ENCODE measurements at regions not wholly inside any gene's neighbourhood (a gene's known extent, or its start where the extent isn't known, plus 50 kb on each side); places are given as distances from the start of the nearest gene placed in this dataset.

- H3K4me3 ChIP-seq (ENCODE audit: low read length) = no peak overlapping the region
- H3K79me2 ChIP-seq (ENCODE audit: low read length) = no peaks in the 10 kb centered on the region
- peaks cover 44% of the 10 kb centered on the region for H3K27me3 ChIP-seq (ENCODE audit: low read depth, low read length)
Observed at GRCh38 chr18:2330764-2331163, 240.5 kb downstream of the METTL4 start.

GRCh38 chr18:2331491-2331890, 239.8 kb downstream of the METTL4 start:
- no peaks in the 10 kb centered on the region for H3K9me3 ChIP-seq (ENCODE audit: insufficient read depth, low read length)
- no peak for TF ChIP-seq CTCF (IDR thresholded peaks at IDR 0.05; ENCODE audit: low read depth, low read length)
- TF ChIP-seq EZH2phosphoT487 (IDR thresholded peaks at IDR 0.05; ENCODE audit: low read depth) = no peak
- peaks cover 45% of the 10 kb centered on the region for H3K27me3 ChIP-seq (ENCODE audit: low read depth, low read length)
- H3K79me2 ChIP-seq (ENCODE audit: low read length) = no peaks in the 10 kb centered on the region
- no peak overlapping the region for H3K27ac ChIP-seq (ENCODE audit: low read length)
- H3K9ac ChIP-seq (ENCODE audit: low read length) = no peak overlapping the region
- no peaks in the 10 kb centered on the region for H4K20me1 ChIP-seq (ENCODE audit: insufficient read depth, low read length)
- no peak overlapping the region for H3K4me2 ChIP-seq (ENCODE audit: low read length)
- H2AFZ ChIP-seq (ENCODE audit: low read depth, low read length) = no peak overlapping the region
- no peaks in the 10 kb centered on the region for H3K4me1 ChIP-seq (ENCODE audit: low read length)
- H3K4me3 ChIP-seq (ENCODE audit: low read length) = no peak overlapping the region
- H3K36me3 ChIP-seq (replicated peaks; ENCODE audit: low read depth, low read length) = no peaks in the 10 kb centered on the region

More at GRCh38 chr18:2330764-2331163, 240.5 kb downstream of the METTL4 start:
- Histone ChIP-seq H3K9ac (ENCODE audit: low read length) (no peak overlapping the region), H3K4me2 (ENCODE audit: low read length) (no peak overlapping the region), H3K9me3 (ENCODE audit: insufficient read depth, low read length) (no peaks in the 10 kb centered on the region), H3K36me3 (replicated peaks; ENCODE audit: low read depth, low read length) (no peaks in the 10 kb centered on the region), H4K20me1 (ENCODE audit: insufficient read depth, low read length) (no peaks in the 10 kb centered on the region), H3K27ac (ENCODE audit: low read length) (no peak overlapping the region), H3K4me1 (ENCODE audit: low read length) (no peaks in the 10 kb centered on the region), H2AFZ (ENCODE audit: low read depth, low read length) (no peak overlapping the region)
- no peak for TF ChIP-seq EZH2phosphoT487 (IDR thresholded peaks at IDR 0.05; ENCODE audit: low read depth)
- no peak for TF ChIP-seq CTCF (IDR thresholded peaks at IDR 0.05; ENCODE audit: low read depth, low read length)

GRCh38 chr18:2336690-2337392, 234.5 kb downstream of the METTL4 start:
- H3K79me2 ChIP-seq (ENCODE audit: low read length) = no peaks in the 10 kb centered on the region
- TF ChIP-seq CTCF (IDR thresholded peaks at IDR 0.05; ENCODE audit: low read depth, low read length) (no peak), EZH2phosphoT487 (IDR thresholded peaks at IDR 0.05; ENCODE audit: low read depth) (no peak)
- H3K4me3 ChIP-seq (ENCODE audit: low read length) = no peak overlapping the region
- H2AFZ ChIP-seq (ENCODE audit: low read depth, low read length) = no peak overlapping the region
- no peak overlapping the region for H3K27ac ChIP-seq (ENCODE audit: low read length)
- no peak overlapping the region for H3K4me2 ChIP-seq (ENCODE audit: low read length)
- peaks cover 19% of the 10 kb centered on the region for H3K27me3 ChIP-seq (ENCODE audit: low read depth, low read length)
- H4K20me1 ChIP-seq (ENCODE audit: insufficient read depth, low read length) = no peaks in the 10 kb centered on the region
- no peaks in the 10 kb centered on the region for H3K36me3 ChIP-seq (replicated peaks; ENCODE audit: low read depth, low read length)
- H3K9me3 ChIP-seq (ENCODE audit: insufficient read depth, low read length) = no peaks in the 10 kb centered on the region
- no peak overlapping the region for H3K9ac ChIP-seq (ENCODE audit: low read length)
- H3K4me1 ChIP-seq (ENCODE audit: low read length) = no peaks in the 10 kb centered on the region

GRCh38 chr18:2337552-2338141, 233.7 kb downstream of the METTL4 start:
- TF ChIP-seq EZH2phosphoT487 (IDR thresholded peaks at IDR 0.05; ENCODE audit: low read depth) (no peak), CTCF (IDR thresholded peaks at IDR 0.05; ENCODE audit: low read depth, low read length) (peak; percentile 70)
- Histone ChIP-seq H3K9ac (ENCODE audit: low read length) (no peak overlapping the region), H2AFZ (ENCODE audit: low read depth, low read length) (no peak overlapping the region)

More at GRCh38 chr18:2337552-2338141, 233.7 kb downstream of the METTL4 start:
- Histone ChIP-seq H3K4me1 (ENCODE audit: low read length) (no peaks in the 10 kb centered on the region), H3K27me3 (ENCODE audit: low read depth, low read length) (peaks cover 15% of the 10 kb centered on the region), H3K79me2 (ENCODE audit: low read length) (no peaks in the 10 kb centered on the region), H3K36me3 (replicated peaks; ENCODE audit: low read depth, low read length) (no peaks in the 10 kb centered on the region), H4K20me1 (ENCODE audit: insufficient read depth, low read length) (no peaks in the 10 kb centered on the region), H3K4me3 (ENCODE audit: low read length) (no peak overlapping the region), H3K4me2 (ENCODE audit: low read length) (peak overlapping the region; percentile 31; the same call in 1 of the 2 replicates), H3K9me3 (ENCODE audit: insufficient read depth, low read length) (no peaks in the 10 kb centered on the region), H3K27ac (ENCODE audit: low read length) (no peak overlapping the region)

All from OCI-LY3 (cell line).